GM19239 (cell line): ENCODE measurements at regions not wholly inside any gene's neighbourhood (a gene's known extent, or its start where the extent isn't known, plus 50 kb on each side); places are given as distances from the start of the nearest gene placed in this dataset.

Experiments
- DNase-seq: peaks from one replicate; pipeline ENCODE4 v3.0.0; 2011; ENCODE audit warnings: low spot score; ENCODE audit not compliant: insufficient read length
- FAIRE-seq: peaks from 2 replicates; lab custom pipeline; 2011; peaks lifted over from hg19 to GRCh38; lab: Jason Lieb, UNC

GRCh38 chr22:49505337-49506009 is 322.2 kb downstream of the BRD1 start:
- no peak for DNase-seq
- no peak for FAIRE-seq

DNA sequence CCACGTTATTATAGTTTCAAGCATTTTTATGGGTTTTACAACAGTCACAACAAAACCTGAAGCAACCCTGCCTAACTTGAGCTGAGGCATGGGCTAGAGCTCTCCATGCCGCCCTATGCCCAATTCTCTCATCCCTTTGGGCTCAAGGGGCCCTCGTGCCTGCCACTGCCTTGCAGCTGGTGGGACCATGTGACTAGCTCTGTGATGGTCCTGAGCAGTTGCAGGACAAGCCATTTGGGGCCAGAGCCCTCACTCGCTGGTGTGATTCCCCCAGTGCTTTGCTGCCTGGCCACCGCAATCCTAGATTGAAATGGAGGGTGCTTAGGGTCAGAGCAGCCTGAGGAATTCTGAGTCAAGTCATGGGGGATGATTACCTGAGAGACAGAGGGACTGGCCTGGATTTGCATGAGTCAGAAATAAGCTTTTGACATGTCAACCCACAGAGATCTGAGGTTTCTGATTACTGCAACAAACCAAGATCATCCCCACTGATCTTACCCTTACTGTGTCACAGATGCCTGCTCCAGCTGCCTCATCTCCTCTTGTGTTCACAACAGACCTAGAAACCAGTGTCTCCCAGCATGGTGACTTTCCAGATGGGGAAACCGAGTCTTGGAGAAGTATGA is 323.7 kb downstream of the BRD1 start:
- FAIRE-seq (no peak), DNase-seq (no peak)

DNA sequence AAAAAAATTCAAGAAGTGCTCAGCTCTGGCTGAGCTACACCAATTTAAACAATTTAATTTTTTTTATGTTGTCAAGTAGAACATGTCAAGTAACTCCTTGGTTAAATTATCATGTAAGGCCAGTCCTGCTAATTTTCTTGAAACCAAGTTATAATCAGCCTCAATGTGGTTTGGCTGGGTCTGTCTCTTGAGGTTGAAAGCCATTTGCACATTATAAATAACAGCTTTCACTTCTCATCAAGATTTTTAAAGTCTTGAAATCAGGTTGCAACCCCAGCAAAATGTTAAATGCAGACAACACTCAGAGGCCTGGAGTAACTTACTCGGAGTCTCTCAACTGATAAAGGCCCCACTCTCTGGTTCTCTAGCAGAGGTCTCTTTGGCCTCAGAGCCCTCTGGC is 324.4 kb downstream of the BRD1 start:
- FAIRE-seq (no peak), DNase-seq (no peak)

- FAIRE-seq (no peak), DNase-seq (no peak)
These were observed 325.4 kb downstream of the BRD1 start for GRCh38 chr22:49502126-49502826.

- FAIRE-seq = no peak
- no peak for DNase-seq
These were observed 326.7 kb downstream of the BRD1 start for GRCh38 chr22:49500942-49501395.

DNA sequence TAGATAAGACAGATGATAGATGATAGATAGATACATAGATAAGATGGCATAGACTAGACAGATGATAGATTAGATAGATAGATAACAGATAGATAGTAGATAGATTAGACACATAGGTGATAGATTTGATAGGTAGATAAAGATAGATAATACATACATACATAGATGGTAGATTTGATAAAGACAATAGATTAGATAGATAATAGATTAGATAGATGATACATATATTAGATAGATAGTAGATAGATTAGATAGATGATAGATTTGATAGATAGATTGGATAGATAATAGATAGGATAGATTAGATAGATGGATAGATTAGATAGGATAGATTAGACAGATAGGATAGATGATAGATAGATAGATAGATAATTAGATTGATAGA is 327.6 kb downstream of the BRD1 start:
- DNase-seq (no peak), FAIRE-seq (no peak)

DNA sequence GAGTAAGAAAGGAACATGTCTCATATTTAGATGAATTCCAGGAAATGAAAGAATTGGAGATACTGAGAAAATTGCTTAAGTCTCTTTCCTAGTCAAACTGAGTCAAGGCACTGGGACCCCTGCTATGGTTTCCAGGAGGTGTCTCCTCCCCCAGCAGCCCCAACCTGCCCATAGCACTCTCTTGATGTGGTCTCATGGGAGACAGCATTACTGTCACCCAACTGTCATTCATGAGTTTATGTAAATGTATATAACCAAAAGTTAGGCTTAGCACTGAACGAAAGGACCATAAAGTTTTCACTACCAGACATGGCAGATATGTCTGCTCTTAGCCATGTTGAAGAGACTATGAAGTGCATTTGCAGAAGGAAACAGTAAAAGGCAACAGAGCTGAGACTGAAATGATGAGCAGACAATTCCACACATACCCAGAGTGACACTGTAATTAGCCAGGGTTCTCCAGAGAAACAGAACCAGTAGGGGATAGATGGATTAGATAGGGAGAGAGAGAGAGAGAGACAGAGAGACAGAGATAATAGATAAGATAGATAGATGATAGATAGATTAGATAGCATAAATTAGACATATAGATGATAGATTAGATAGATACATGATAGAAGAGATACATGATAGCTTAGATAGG is 328.1 kb downstream of the BRD1 start:
- peak; percentile 21 for FAIRE-seq
- DNase-seq = no peak

GRCh38 chr22:49497266-49497665 is 330.4 kb downstream of the BRD1 start:
- FAIRE-seq = no peak
- no peak for DNase-seq

GRCh38 chr22:49494555-49494954 is 333.1 kb downstream of the BRD1 start:
- FAIRE-seq (no peak), DNase-seq (no peak)

DNA sequence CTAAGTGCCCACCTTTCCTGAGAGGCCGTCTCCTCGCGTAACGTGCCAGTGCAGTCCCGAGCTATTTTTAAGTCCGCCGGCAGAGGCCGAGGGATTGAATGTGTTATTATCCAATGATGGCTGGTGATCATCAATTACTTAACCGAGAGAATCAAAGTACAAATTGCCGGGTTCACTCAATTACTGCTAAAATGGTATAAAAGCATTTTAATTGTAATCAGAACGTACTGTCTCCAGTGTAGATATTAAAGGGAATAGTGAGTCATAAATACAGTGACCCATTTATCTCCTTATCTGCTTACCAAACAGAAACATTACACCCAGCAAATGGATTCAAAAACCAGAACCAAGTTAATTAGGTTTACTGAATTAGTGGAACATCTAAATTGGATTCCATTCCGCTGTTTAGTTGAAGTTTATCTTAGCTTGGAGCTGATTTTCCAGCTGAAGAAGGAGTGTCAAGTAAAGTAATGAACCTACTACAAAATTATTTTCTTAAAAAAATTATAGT is 334.9 kb downstream of the BRD1 start:
- DNase-seq (no peak), FAIRE-seq (no peak)

- DNase-seq (no peak), FAIRE-seq (no peak)
These were observed 335.4 kb downstream of the BRD1 start for GRCh38 chr22:49492308-49492707.

- FAIRE-seq = no peak
- no peak for DNase-seq
These were observed 335.9 kb downstream of the BRD1 start for GRCh38 chr22:49491726-49492125.

- FAIRE-seq = no peak
- DNase-seq = no peak
These were observed 336.4 kb downstream of the BRD1 start for GRCh38 chr22:49491221-49491635.

DNA sequence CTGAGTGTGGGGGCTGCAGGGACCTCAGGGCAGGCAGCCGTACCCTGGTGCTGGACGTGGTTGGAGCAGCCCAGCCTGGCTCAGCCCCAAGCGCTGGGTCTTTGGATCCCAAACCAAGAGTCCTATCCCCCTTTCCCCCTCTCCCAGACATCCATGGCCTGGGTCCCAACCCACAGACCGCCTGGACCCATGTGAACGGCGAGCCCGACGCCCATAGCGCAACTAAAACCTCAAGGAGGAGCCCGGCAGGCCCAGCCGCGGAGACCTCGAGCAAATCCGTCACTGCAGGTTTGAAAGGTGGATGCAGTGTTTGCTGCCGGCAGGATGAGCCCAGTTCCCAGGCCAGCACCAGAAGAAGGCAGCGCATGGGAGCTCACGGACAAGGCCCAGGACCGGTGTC is 337.0 kb downstream of the BRD1 start:
- FAIRE-seq (no peak), DNase-seq (no peak)

- FAIRE-seq = no peak
- no peak for DNase-seq
These were observed 337.9 kb downstream of the BRD1 start for GRCh38 chr22:49489821-49490220.

GRCh38 chr22:49488943-49489342 is 338.7 kb downstream of the BRD1 start:
- FAIRE-seq = no peak
- no peak for DNase-seq

- no peak for DNase-seq
- FAIRE-seq = no peak
These were observed 339.7 kb downstream of the BRD1 start for GRCh38 chr22:49487950-49488349.

- FAIRE-seq = no peak
These were observed 341.4 kb downstream of the BRD1 start for GRCh38 chr22:49486225-49486624.

DNA sequence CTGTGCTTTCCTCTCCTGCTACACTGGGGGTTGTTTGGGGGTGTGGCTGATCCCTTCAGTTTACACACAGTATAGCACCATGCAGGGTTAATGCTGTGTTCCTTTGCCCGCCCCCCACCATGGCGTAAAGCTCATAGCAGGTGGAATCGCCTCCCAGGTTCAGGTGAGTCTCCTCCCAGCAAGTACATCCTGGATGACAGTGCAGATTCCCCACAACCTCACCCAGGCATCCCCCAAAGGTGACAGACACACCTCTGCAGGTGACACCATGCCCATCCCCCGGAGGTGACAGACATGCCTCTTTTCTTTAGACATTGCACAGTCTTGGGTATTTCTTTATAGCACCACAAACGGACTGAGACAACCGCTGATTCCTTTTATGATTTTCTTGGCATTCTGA is 343.7 kb downstream of the BRD1 start:
- FAIRE-seq (no peak), DNase-seq (no peak)

More at GRCh38 chr22:49486225-49486624, 341.4 kb downstream of the BRD1 start:
- no peak for DNase-seq

- no peak for FAIRE-seq
- DNase-seq = no peak
These were observed 344.3 kb downstream of the BRD1 start for GRCh38 chr22:49483281-49483870.
